Astrocyte of the spinal cord (primary cell): ENCODE measurements at regions not wholly inside any gene's neighbourhood (a gene's known extent, or its start where the extent isn't known, plus 50 kb on each side); places are given as distances from the start of the nearest gene placed in this dataset.

Experiments used
- DNase-seq: peaks from one replicate; pipeline ENCODE4 v3.0.0; 2011; ENCODE audit warnings: low read depth, low spot score
- H3K4me3 ChIP-seq: 2 replicates; pipeline ENCODE4 v1.5.1; 2011; ENCODE audit warnings: low read depth, mild to moderate bottlenecking, low read length, moderate library complexity
- in situ Hi-C: cut with HindIII; loops from 2 replicates; pipeline ENCODE4 v1.10.0; 2017; ENCODE audit warnings: low sequenced_read_pairs
- TF ChIP-seq, protein P1 (sequence below): IDR thresholded peaks from 2 replicates; pipeline ENCODE4 v1.5.1; 2012; ENCODE audit warnings: low read depth, mild to moderate bottlenecking, low read length, inconsistent platforms

DNA sequence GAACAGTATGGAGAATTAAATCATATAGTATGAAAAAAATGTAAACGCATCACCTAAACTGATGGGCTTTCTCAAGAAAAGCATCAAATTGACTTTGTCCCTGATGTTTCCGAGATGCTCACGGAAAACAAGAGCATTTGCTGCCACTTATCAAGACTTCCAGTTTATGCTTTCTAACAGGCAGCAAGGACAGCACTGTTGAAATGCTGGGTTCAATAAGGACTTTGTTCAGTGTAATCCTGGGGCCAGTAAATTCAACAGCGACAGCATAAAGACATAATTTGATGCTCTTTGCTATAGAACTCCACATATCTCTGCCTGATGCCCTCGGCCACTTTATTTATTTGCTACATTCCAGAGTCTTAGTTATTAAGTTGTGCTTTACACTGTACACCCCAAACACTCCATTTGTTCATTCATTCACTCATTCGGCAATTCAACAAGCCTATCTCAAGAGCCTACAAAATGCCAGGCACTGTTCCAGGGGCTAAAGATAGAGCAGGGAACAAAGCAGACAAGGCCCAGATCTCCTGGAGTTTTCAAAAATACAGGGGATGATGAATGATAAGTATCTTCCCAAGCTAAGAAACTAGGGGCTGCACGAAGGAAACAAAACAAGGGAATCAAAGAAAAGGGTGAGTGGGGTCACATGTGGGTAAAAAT is 294.6 kb downstream of the ZNF608 start:
- TF ChIP-seq, protein P1, sequence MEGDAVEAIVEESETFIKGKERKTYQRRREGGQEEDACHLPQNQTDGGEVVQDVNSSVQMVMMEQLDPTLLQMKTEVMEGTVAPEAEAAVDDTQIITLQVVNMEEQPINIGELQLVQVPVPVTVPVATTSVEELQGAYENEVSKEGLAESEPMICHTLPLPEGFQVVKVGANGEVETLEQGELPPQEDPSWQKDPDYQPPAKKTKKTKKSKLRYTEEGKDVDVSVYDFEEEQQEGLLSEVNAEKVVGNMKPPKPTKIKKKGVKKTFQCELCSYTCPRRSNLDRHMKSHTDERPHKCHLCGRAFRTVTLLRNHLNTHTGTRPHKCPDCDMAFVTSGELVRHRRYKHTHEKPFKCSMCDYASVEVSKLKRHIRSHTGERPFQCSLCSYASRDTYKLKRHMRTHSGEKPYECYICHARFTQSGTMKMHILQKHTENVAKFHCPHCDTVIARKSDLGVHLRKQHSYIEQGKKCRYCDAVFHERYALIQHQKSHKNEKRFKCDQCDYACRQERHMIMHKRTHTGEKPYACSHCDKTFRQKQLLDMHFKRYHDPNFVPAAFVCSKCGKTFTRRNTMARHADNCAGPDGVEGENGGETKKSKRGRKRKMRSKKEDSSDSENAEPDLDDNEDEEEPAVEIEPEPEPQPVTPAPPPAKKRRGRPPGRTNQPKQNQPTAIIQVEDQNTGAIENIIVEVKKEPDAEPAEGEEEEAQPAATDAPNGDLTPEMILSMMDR: no peak

DNA sequence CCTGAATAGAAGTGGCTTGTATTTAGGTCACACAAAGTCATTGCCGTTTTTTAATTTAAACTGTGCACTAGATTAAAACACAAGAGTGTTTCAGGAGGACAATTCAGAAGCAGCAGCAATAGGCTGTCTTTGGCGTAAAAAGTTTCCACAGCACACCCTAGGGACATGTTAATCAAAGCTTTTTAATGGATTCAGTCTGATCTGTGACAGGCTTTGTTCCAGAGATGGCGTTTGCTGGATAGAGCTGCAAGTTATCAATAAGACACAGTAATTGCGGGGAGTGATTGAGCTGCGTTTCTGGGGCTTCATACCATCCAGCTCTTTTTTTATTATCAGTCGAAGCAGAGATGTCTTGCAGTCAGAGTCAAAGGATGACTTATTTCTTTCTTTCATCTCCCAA is 300.3 kb downstream of the ZNF608 start:
- no peak for DNase-seq
- H3K4me3 ChIP-seq: no peak overlapping the region
- in situ Hi-C loops: no loop called here
- TF ChIP-seq, protein P1: no peak

More for the DNA sequence above, 294.6 kb downstream of the ZNF608 start:
- in situ Hi-C loops: no loop called here
- DNase-seq: no peak
- H3K4me3 ChIP-seq: no peak overlapping the region

DNA sequence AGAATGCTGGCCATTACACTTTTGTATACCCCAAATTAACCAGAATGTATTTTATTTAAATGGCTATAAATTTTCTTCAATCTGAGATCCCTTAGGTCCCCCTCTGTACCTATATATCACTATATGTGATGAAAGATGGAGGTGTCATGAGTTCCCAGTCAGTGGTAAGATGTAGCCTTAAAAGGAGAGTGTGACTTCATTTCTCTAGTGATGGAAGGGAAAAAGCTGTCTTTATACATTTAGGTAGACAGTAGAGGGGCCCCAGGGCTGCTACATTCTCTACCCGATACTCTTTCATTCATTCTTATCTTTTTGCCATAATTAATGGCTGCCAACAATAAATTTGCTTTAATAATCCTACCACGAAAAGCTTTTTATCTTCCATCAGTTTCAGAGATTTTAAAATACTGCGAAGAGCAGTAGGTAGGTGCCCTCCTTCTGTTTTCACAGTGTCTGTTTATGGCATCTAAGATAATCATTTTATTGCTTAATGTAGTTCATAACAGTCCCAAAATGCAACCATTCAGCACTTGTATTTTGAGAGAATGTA is 301.3 kb downstream of the ZNF608 start:
- DNase-seq: no peak
- TF ChIP-seq, protein P1: no peak
- in situ Hi-C loops: no loop called here
- no peak overlapping the region for H3K4me3 ChIP-seq

DNA sequence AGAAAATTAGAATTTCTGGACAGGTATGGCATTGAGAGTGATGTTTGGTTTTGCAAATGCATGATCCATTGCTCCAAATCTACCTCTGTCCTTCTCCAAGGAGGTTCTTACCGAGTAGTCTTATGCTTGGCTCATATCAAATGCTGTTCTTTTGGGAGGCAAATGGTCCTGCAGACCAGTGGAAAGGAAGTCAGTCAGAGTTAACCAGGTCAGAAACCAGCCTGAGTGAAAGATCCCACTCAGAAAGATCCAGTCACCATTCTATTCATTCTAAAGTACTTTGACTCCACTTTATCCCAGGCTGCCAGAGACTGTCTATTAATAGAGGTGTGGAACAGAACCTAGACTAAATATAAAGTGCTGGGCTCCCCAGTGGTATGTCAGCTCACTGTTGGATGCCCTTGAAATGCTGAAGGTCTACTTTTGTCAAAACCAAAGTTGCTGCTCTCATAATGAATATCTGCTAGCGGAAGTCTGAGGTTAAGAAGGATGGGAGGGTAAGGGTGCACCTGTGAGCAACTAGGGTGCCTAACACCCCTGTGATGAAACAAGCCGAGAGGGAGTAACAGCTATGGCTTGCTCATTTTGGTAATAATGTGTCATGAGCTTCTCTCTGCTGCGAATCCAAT is 302.2 kb downstream of the ZNF608 start:
- no peak for DNase-seq
- TF ChIP-seq, protein P1: no peak
- in situ Hi-C loops: no loop called here

DNA sequence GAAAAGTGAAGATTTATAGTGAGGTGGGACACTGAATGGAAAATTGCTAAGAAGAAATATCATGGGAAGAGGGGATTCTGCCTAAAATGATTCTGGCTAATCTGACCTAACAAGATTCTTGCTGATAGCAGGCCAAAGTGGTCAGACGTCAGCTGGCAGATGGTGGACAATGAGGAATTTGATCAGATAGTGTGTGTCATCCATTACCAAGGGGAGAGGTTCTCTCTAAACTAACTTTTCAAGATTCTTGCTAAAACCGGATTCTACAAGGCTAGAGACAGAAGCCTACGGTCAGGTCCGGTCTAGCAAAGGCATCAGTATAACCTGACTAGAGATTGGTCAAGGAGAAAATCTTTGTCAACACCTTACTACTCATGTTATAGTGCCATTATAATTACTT is 306.0 kb downstream of the ZNF608 start:
- H3K4me3 ChIP-seq: no peak overlapping the region
- DNase-seq: no peak
- in situ Hi-C loops: no loop called here
- TF ChIP-seq, protein P1: no peak

More for the DNA sequence above, 302.2 kb downstream of the ZNF608 start:
- no peak overlapping the region for H3K4me3 ChIP-seq

DNA sequence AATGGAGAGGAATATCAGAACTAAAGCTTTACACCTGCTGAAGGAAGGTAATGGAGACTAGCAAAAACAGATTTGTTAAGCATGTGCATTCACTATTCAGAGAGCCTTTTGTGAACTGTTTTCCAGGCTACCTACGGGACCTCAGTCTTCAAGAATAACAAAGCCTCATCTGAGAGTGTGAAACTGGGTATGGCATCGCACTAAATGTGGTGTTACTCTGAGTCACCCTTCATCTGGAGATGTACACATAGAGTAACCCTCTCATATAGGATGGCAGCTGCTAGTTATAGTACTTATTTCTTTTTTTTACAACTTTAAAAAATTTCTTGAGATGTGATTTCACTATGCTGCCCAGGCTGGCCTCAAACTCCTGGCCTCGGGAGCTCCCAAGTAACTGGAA is 306.8 kb downstream of the ZNF608 start:
- no peak overlapping the region for H3K4me3 ChIP-seq
- TF ChIP-seq, protein P1: no peak
- no peak for DNase-seq
- in situ Hi-C loops: no loop called here
